ENCODE measurements at regions not wholly inside any gene's neighbourhood (a gene's known extent, or its start where the extent isn't known, plus 50 kb on each side); places are given as distances from the start of the nearest gene placed in this dataset.

GRCh38 chr10:3273966-3274365 is 101.4 kb upstream of the PITRM1 start:
- no peak for DNase-seq (ENCODE audit: low spot score)
- Mint-ChIP-seq H3K36me3 (ENCODE audit: low read depth) (no peaks in the 10 kb centered on the region), H3K27me3 (ENCODE audit: low read depth) (peaks cover 24% of the 10 kb centered on the region), H3K4me3 (no peak overlapping the region), H3K4me1 (ENCODE audit: low read depth) (no peaks in the 10 kb centered on the region), H3K27ac (no peak overlapping the region), H3K9me3 (no peaks in the 10 kb centered on the region)

GRCh38 chr10:3272300-3272699 is 99.7 kb upstream of the PITRM1 start:
- H3K9me3 Mint-ChIP-seq, result no peaks in the 10 kb centered on the region
- H3K27me3 Mint-ChIP-seq (ENCODE audit: low read depth), result peaks cover 18% of the 10 kb centered on the region
- H3K4me3 Mint-ChIP-seq, result no peak overlapping the region
- no peaks in the 10 kb centered on the region for H3K36me3 Mint-ChIP-seq (ENCODE audit: low read depth)
- DNase-seq (ENCODE audit: low spot score), result no peak
- H3K27ac Mint-ChIP-seq, result no peak overlapping the region
- H3K4me1 Mint-ChIP-seq (ENCODE audit: low read depth), result no peaks in the 10 kb centered on the region

- peaks cover 17% of the 10 kb centered on the region for H3K27me3 Mint-ChIP-seq (ENCODE audit: low read depth)
- no peaks in the 10 kb centered on the region for H3K4me1 Mint-ChIP-seq (ENCODE audit: low read depth)
- H3K27ac Mint-ChIP-seq, result no peak overlapping the region
- H3K9me3 Mint-ChIP-seq, result no peaks in the 10 kb centered on the region
- no peak overlapping the region for H3K4me3 Mint-ChIP-seq
- DNase-seq (ENCODE audit: low spot score), result no peak
- no peaks in the 10 kb centered on the region for H3K36me3 Mint-ChIP-seq (ENCODE audit: low read depth)
These were observed 99.0 kb upstream of the PITRM1 start for GRCh38 chr10:3271354-3272115.

- Mint-ChIP-seq H3K4me3 (no peak overlapping the region), H3K27me3 (ENCODE audit: low read depth) (peaks cover 17% of the 10 kb centered on the region), H3K9me3 (no peaks in the 10 kb centered on the region), H3K4me1 (ENCODE audit: low read depth) (no peaks in the 10 kb centered on the region), H3K36me3 (ENCODE audit: low read depth) (no peaks in the 10 kb centered on the region), H3K27ac (no peak overlapping the region)
- DNase-seq (ENCODE audit: low spot score), result no peak
These were observed 98.2 kb upstream of the PITRM1 start for GRCh38 chr10:3270577-3271316.

- H3K27me3 Mint-ChIP-seq (ENCODE audit: low read depth), result peaks cover 21% of the 10 kb centered on the region
These were observed 95.4 kb upstream of the PITRM1 start for GRCh38 chr10:3268025-3268424.

GRCh38 chr10:3265088-3265487 is 92.5 kb upstream of the PITRM1 start:
- Mint-ChIP-seq H3K27ac (no peak overlapping the region), H3K9me3 (no peaks in the 10 kb centered on the region), H3K27me3 (ENCODE audit: low read depth) (peaks cover 16% of the 10 kb centered on the region), H3K4me1 (ENCODE audit: low read depth) (no peaks in the 10 kb centered on the region), H3K36me3 (ENCODE audit: low read depth) (no peaks in the 10 kb centered on the region), H3K4me3 (no peak overlapping the region)
- no peak for DNase-seq (ENCODE audit: low spot score)

More at GRCh38 chr10:3268025-3268424, 95.4 kb upstream of the PITRM1 start:
- DNase-seq (ENCODE audit: low spot score), result no peak
- Mint-ChIP-seq H3K9me3 (no peaks in the 10 kb centered on the region), H3K27ac (no peak overlapping the region), H3K4me3 (no peak overlapping the region), H3K36me3 (ENCODE audit: low read depth) (no peaks in the 10 kb centered on the region), H3K4me1 (ENCODE audit: low read depth) (no peaks in the 10 kb centered on the region)

- Mint-ChIP-seq H3K27me3 (ENCODE audit: low read depth) (peaks cover 18% of the 10 kb centered on the region), H3K9me3 (no peaks in the 10 kb centered on the region), H3K4me3 (no peak overlapping the region), H3K4me1 (ENCODE audit: low read depth) (no peaks in the 10 kb centered on the region), H3K36me3 (ENCODE audit: low read depth) (no peaks in the 10 kb centered on the region), H3K27ac (no peak overlapping the region)
- DNase-seq (ENCODE audit: low spot score), result no peak
These were observed 91.7 kb upstream of the PITRM1 start for GRCh38 chr10:3264161-3264761.

- peaks cover 18% of the 10 kb centered on the region for H3K27me3 Mint-ChIP-seq (ENCODE audit: low read depth)
- no peak overlapping the region for H3K27ac Mint-ChIP-seq
- no peaks in the 10 kb centered on the region for H3K4me1 Mint-ChIP-seq (ENCODE audit: low read depth)
These were observed 91.2 kb upstream of the PITRM1 start for GRCh38 chr10:3263747-3264146.

GRCh38 chr10:3263082-3263481 is 90.5 kb upstream of the PITRM1 start:
- no peaks in the 10 kb centered on the region for H3K4me1 Mint-ChIP-seq (ENCODE audit: low read depth)
- H3K9me3 Mint-ChIP-seq, result no peaks in the 10 kb centered on the region
- no peak for DNase-seq (ENCODE audit: low spot score)
- peaks cover 18% of the 10 kb centered on the region for H3K27me3 Mint-ChIP-seq (ENCODE audit: low read depth)
- no peak overlapping the region for H3K4me3 Mint-ChIP-seq
- no peaks in the 10 kb centered on the region for H3K36me3 Mint-ChIP-seq (ENCODE audit: low read depth)
- no peak overlapping the region for H3K27ac Mint-ChIP-seq

More at GRCh38 chr10:3263747-3264146, 91.2 kb upstream of the PITRM1 start:
- DNase-seq (ENCODE audit: low spot score), result no peak
- no peak overlapping the region for H3K4me3 Mint-ChIP-seq
- H3K9me3 Mint-ChIP-seq, result no peaks in the 10 kb centered on the region
- no peaks in the 10 kb centered on the region for H3K36me3 Mint-ChIP-seq (ENCODE audit: low read depth)

GRCh38 chr10:3261921-3262320 is 89.3 kb upstream of the PITRM1 start:
- H3K36me3 Mint-ChIP-seq (ENCODE audit: low read depth), result no peaks in the 10 kb centered on the region

GRCh38 chr10:3260066-3260834 is 87.7 kb upstream of the PITRM1 start:
- Mint-ChIP-seq H3K27me3 (ENCODE audit: low read depth) (peaks cover 16% of the 10 kb centered on the region), H3K4me3 (no peak overlapping the region), H3K4me1 (ENCODE audit: low read depth) (no peaks in the 10 kb centered on the region), H3K36me3 (ENCODE audit: low read depth) (no peaks in the 10 kb centered on the region), H3K27ac (no peak overlapping the region), H3K9me3 (no peaks in the 10 kb centered on the region)
- no peak for DNase-seq (ENCODE audit: low spot score)

More at GRCh38 chr10:3261921-3262320, 89.3 kb upstream of the PITRM1 start:
- Mint-ChIP-seq H3K27me3 (ENCODE audit: low read depth) (peaks cover 18% of the 10 kb centered on the region), H3K4me1 (ENCODE audit: low read depth) (no peaks in the 10 kb centered on the region), H3K4me3 (no peak overlapping the region), H3K27ac (no peak overlapping the region), H3K9me3 (no peaks in the 10 kb centered on the region)
- DNase-seq (ENCODE audit: low spot score), result no peak

GRCh38 chr10:3259499-3259898 is 86.9 kb upstream of the PITRM1 start:
- Mint-ChIP-seq H3K4me1 (ENCODE audit: low read depth) (no peaks in the 10 kb centered on the region), H3K36me3 (ENCODE audit: low read depth) (no peaks in the 10 kb centered on the region), H3K27me3 (ENCODE audit: low read depth) (peaks cover 16% of the 10 kb centered on the region), H3K4me3 (no peak overlapping the region), H3K27ac (no peak overlapping the region), H3K9me3 (no peaks in the 10 kb centered on the region)
- no peak for DNase-seq (ENCODE audit: low spot score)

- H3K27ac Mint-ChIP-seq, result no peak overlapping the region
- no peak overlapping the region for H3K4me3 Mint-ChIP-seq
- H3K9me3 Mint-ChIP-seq, result no peaks in the 10 kb centered on the region
- H3K27me3 Mint-ChIP-seq (ENCODE audit: low read depth), result peaks cover 22% of the 10 kb centered on the region
- no peak for DNase-seq (ENCODE audit: low spot score)
- H3K4me1 Mint-ChIP-seq (ENCODE audit: low read depth), result no peaks in the 10 kb centered on the region
- no peaks in the 10 kb centered on the region for H3K36me3 Mint-ChIP-seq (ENCODE audit: low read depth)
These were observed 85.8 kb upstream of the PITRM1 start for GRCh38 chr10:3258394-3258793.

GRCh38 chr10:3255616-3256015 is 83.0 kb upstream of the PITRM1 start:
- Mint-ChIP-seq H3K27ac (no peak overlapping the region), H3K4me1 (ENCODE audit: low read depth) (no peaks in the 10 kb centered on the region), H3K9me3 (no peaks in the 10 kb centered on the region), H3K4me3 (no peak overlapping the region), H3K27me3 (ENCODE audit: low read depth) (peaks cover 24% of the 10 kb centered on the region), H3K36me3 (ENCODE audit: low read depth) (no peaks in the 10 kb centered on the region)
- no peak for DNase-seq (ENCODE audit: low spot score)
